ENCODE measurements at regions not wholly inside any gene's neighbourhood (a gene's known extent, or its start where the extent isn't known, plus 50 kb on each side); places are given as distances from the start of the nearest gene placed in this dataset.

- Mint-ChIP-seq H3K36me3 (ENCODE audit: low read depth) (no peaks in the 10 kb centered on the region), H3K27ac (no peak overlapping the region), H3K27me3 (ENCODE audit: insufficient read depth) (no peaks in the 10 kb centered on the region), H3K4me3 (no peak overlapping the region), H3K4me1 (peaks cover 7% of the 10 kb centered on the region), H3K9me3 (no peaks in the 10 kb centered on the region)
- Histone ChIP-seq H3K9me3 (ENCODE audit: control insufficient read depth, low read length) (no peaks in the 10 kb centered on the region), H3K4me3 (ENCODE audit: low read length) (no peak overlapping the region), H3K36me3 (ENCODE audit: control insufficient read depth, insufficient read depth, low read length) (no peaks in the 10 kb centered on the region), H3K27me3 (ENCODE audit: control insufficient read depth, insufficient read depth, low read length, poor library complexity, severe bottlenecking) (no peaks in the 10 kb centered on the region), H3K4me1 (ENCODE audit: control insufficient read depth, insufficient read depth, low read length) (no peaks in the 10 kb centered on the region), H3K9ac (ENCODE audit: extremely low read depth, low read length, poor library complexity, severe bottlenecking) (no peak overlapping the region), H3K27ac (ENCODE audit: low read depth, low read length) (no peak overlapping the region)
- WGBS, 2 experiments (ENCODE audit: insufficient coverage in 1 of 2, insufficient read length in 1 of 2), result 89 to 98% methylated on average over 3 to 4 of the region's 4 CpGs
- TF ChIP-seq CTCF (conservative IDR thresholded peaks at IDR 0.05), result no peak
- no peak for DNase-seq
These were observed 52.1 kb upstream of the DIPK1A start for GRCh38 chr1:93013145-93014065.

- H3K4me1 ChIP-seq (ENCODE audit: control insufficient read depth, insufficient read depth, low read length), result no peaks in the 10 kb centered on the region
- no peaks in the 10 kb centered on the region for H3K9me3 ChIP-seq (ENCODE audit: control insufficient read depth, low read length)
- H3K36me3 Mint-ChIP-seq (ENCODE audit: low read depth), result no peaks in the 10 kb centered on the region
- no peak overlapping the region for H3K9ac ChIP-seq (ENCODE audit: extremely low read depth, low read length, poor library complexity, severe bottlenecking)
- 79 to 83% methylated on average over 2 of the region's 2 CpGs for WGBS, 2 experiments (ENCODE audit: insufficient coverage in 1 of 2, insufficient read length in 1 of 2)
- no peak overlapping the region for H3K4me3 ChIP-seq (ENCODE audit: low read length)
- no peak for DNase-seq
- no peak overlapping the region for H3K27ac Mint-ChIP-seq
- TF ChIP-seq CTCF (conservative IDR thresholded peaks at IDR 0.05), result no peak
- H3K4me1 Mint-ChIP-seq, result peaks cover 6% of the 10 kb centered on the region
- no peak overlapping the region for H3K4me3 Mint-ChIP-seq
- no peaks in the 10 kb centered on the region for H3K36me3 ChIP-seq (ENCODE audit: control insufficient read depth, insufficient read depth, low read length)
- no peaks in the 10 kb centered on the region for H3K27me3 ChIP-seq (ENCODE audit: control insufficient read depth, insufficient read depth, low read length, poor library complexity, severe bottlenecking)
- H3K27me3 Mint-ChIP-seq (ENCODE audit: insufficient read depth), result no peaks in the 10 kb centered on the region
- no peaks in the 10 kb centered on the region for H3K9me3 Mint-ChIP-seq
- H3K27ac ChIP-seq (ENCODE audit: low read depth, low read length), result no peak overlapping the region
These were observed 52.9 kb upstream of the DIPK1A start for GRCh38 chr1:93014168-93014567.

DNA sequence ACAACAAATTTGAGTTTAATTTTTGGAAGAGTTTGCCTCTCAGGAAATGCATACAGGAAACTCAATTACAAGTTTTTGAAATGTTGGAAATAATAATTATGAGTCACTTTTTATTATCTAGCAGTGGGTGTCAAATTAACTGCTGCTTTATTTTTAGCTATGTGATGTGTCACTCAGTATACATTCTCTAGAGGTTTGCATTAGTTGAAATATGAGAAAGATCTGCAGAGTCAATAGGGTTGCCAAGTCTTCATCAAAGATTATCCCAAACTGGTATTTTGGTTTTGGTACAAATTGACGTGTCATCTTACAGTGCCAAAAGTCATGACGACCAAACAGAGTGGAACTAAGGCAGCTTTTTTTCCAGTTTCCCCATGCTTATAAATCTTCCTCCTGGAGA lies 54.3 kb upstream of the DIPK1A start:
- no peaks in the 10 kb centered on the region for H3K9me3 ChIP-seq (ENCODE audit: control insufficient read depth, low read length)
- H3K27me3 Mint-ChIP-seq (ENCODE audit: insufficient read depth), result no peaks in the 10 kb centered on the region
- H3K4me3 Mint-ChIP-seq, result no peak overlapping the region
- no peak overlapping the region for H3K27ac Mint-ChIP-seq
- H3K36me3 Mint-ChIP-seq (ENCODE audit: low read depth), result no peaks in the 10 kb centered on the region
- WGBS, 2 experiments (ENCODE audit: insufficient coverage in 1 of 2, insufficient read length in 1 of 2), result 78 to 91% methylated on average over 2 of the region's 2 CpGs
- DNase-seq, result no peak
- H3K36me3 ChIP-seq (ENCODE audit: control insufficient read depth, insufficient read depth, low read length), result no peaks in the 10 kb centered on the region
- no peaks in the 10 kb centered on the region for H3K4me1 ChIP-seq (ENCODE audit: control insufficient read depth, insufficient read depth, low read length)
- no peak overlapping the region for H3K4me3 ChIP-seq (ENCODE audit: low read length)
- H3K9ac ChIP-seq (ENCODE audit: extremely low read depth, low read length, poor library complexity, severe bottlenecking), result no peak overlapping the region
- H3K27me3 ChIP-seq (ENCODE audit: control insufficient read depth, insufficient read depth, low read length, poor library complexity, severe bottlenecking), result no peaks in the 10 kb centered on the region
- no peak overlapping the region for H3K27ac ChIP-seq (ENCODE audit: low read depth, low read length)
- TF ChIP-seq CTCF (conservative IDR thresholded peaks at IDR 0.05), result no peak
- H3K9me3 Mint-ChIP-seq, result no peaks in the 10 kb centered on the region
- H3K4me1 Mint-ChIP-seq, result peaks cover 6% of the 10 kb centered on the region
